ENCODE measurements at regions not wholly inside any gene's neighbourhood (a gene's known extent, or its start where the extent isn't known, plus 50 kb on each side); places are given as distances from the start of the nearest gene placed in this dataset.

- ATAC-seq, result no peak
- Histone ChIP-seq H3K4me1 (no peaks in the 10 kb centered on the region), H3K27me3 (peaks cover 0 to 21% (median 0%) of the 10 kb centered on the region in 7 donors), H3K4me3 (no peak overlapping the region), H3K9me3 (peaks cover 0 to 4% (median 0%) of the 10 kb centered on the region in 11 donors), H3K36me3 (no peaks in the 10 kb centered on the region), H3K27ac (no peak overlapping the region)
- no peak for DNase-seq
- intact Hi-C loops (cut with DNase I), result no loop called here
- WGBS, 2 donors, result 73 to 76% methylated on average over 5 of the region's 5 CpGs
- no peak for TF ChIP-seq CTCF (IDR thresholded peaks at IDR 0.05)
Observed at GRCh38 chrX:9221781-9222180, 187.9 kb upstream of the FAM9B start.

- H3K27ac ChIP-seq, result no peak overlapping the region
- no peak for ATAC-seq
- no peaks in the 10 kb centered on the region for H3K4me1 ChIP-seq
- peaks cover 0 to 4% (median 0%) of the 10 kb centered on the region in 11 donors for H3K9me3 ChIP-seq
- H3K36me3 ChIP-seq, result no peaks in the 10 kb centered on the region
- intact Hi-C loops (cut with DNase I), result no loop called here
- H3K4me3 ChIP-seq, result no peak overlapping the region
- 76 to 77% methylated on average over 9 of the region's 9 CpGs for WGBS, 2 donors
- H3K27me3 ChIP-seq, result peaks cover 0 to 21% (median 0%) of the 10 kb centered on the region in 7 donors
- no peak for DNase-seq
- TF ChIP-seq CTCF (IDR thresholded peaks at IDR 0.05), result no peak
Observed at GRCh38 chrX:9222299-9222698, 188.4 kb upstream of the FAM9B start.

- ATAC-seq (no peak), DNase-seq (no peak)
- 95 to 97% methylated on average over 6 of the region's 6 CpGs for WGBS, 2 donors
- intact Hi-C loops (cut with DNase I), result no loop called here
- no peak overlapping the region for H3K27ac ChIP-seq
- TF ChIP-seq CTCF (IDR thresholded peaks at IDR 0.05), result no peak
- H3K4me3 ChIP-seq, result no peak overlapping the region
- H3K36me3 ChIP-seq, result no peaks in the 10 kb centered on the region
- H3K4me1 ChIP-seq, result no peaks in the 10 kb centered on the region
- no peaks in the 10 kb centered on the region for H3K9me3 ChIP-seq
- peaks cover 0 to 3% (median 0%) of the 10 kb centered on the region in 7 donors for H3K27me3 ChIP-seq
Observed at GRCh38 chrX:9227276-9227675, 193.3 kb upstream of the FAM9B start.

- Histone ChIP-seq H3K4me3 (no peak overlapping the region), H3K4me1 (no peaks in the 10 kb centered on the region), H3K27ac (no peak overlapping the region), H3K9me3 (no peaks in the 10 kb centered on the region), H3K36me3 (no peaks in the 10 kb centered on the region), H3K27me3 (peaks cover 0 to 9% (median 0%) of the 10 kb centered on the region in 7 donors)
- TF ChIP-seq CTCF (IDR thresholded peaks at IDR 0.05), result no peak
- ATAC-seq (no peak), DNase-seq (no peak)
- WGBS, 2 donors, result 82 to 85% methylated on average over 5 of the region's 5 CpGs
- intact Hi-C loops (cut with DNase I), result no loop called here
Observed at GRCh38 chrX:9231491-9231890, 197.6 kb upstream of the FAM9B start.

All from heart right ventricle (tissue), 16 donors.